ENCODE measurements at regions not wholly inside any gene's neighbourhood (a gene's known extent, or its start where the extent isn't known, plus 50 kb on each side); places are given as distances from the start of the nearest gene placed in this dataset.

DNA sequence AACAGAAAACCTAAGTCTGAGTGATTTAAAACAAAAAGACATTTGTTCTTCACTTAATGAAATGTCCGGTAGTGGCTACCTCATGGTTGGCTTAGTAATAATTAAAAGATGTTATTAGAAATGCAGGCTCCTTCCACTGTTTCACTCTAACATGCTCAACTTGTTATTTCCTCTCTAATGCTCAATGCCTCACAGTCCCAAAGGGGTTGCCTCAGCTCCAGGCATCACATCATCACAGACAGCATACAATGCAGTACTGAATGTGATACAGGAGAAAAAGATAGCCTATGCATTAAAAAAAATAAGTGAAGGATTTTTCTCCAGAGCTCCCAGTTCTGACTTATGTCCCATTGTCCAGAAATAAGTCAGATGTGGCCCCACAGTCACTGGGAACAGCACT lies 1077.0 kb upstream of the TMEM132C start:
- Histone ChIP-seq H2AFZ (ENCODE audit: low read depth, low read length, severe bottlenecking) (no peak overlapping the region), H3K27ac (ENCODE audit: low read depth, low read length) (no peak overlapping the region), H3K4me2 (ENCODE audit: low read depth, low read length, poor library complexity, severe bottlenecking) (no peak overlapping the region), H3F3A (ENCODE audit: insufficient read depth) (no peaks in the 10 kb centered on the region), H3K4me3 (ENCODE audit: insufficient read depth, low read length, poor library complexity, severe bottlenecking) (no peak overlapping the region), H4K20me1 (ENCODE audit: low read depth, low read length) (no peaks in the 10 kb centered on the region), H3K79me2 (ENCODE audit: insufficient read depth, low read length) (no peaks in the 10 kb centered on the region), H3K36me3 (ENCODE audit: low read length) (no peaks in the 10 kb centered on the region), H3K9ac (ENCODE audit: low read length) (no peak overlapping the region), H3K9me3 (ENCODE audit: insufficient read depth, low read length) (0 out of 2 replicates have a peak, but pooled peaks cover 3% of the 10 kb centered on the region), H3K27me3 (ENCODE audit: low read length) (no peaks in the 10 kb centered on the region), H3K9me2 (replicated peaks; ENCODE audit: insufficient read depth, low read length) (0 out of 2 replicates have a peak, but pooled peaks cover 5% of the 10 kb centered on the region)
- TF ChIP-seq, protein P1, sequence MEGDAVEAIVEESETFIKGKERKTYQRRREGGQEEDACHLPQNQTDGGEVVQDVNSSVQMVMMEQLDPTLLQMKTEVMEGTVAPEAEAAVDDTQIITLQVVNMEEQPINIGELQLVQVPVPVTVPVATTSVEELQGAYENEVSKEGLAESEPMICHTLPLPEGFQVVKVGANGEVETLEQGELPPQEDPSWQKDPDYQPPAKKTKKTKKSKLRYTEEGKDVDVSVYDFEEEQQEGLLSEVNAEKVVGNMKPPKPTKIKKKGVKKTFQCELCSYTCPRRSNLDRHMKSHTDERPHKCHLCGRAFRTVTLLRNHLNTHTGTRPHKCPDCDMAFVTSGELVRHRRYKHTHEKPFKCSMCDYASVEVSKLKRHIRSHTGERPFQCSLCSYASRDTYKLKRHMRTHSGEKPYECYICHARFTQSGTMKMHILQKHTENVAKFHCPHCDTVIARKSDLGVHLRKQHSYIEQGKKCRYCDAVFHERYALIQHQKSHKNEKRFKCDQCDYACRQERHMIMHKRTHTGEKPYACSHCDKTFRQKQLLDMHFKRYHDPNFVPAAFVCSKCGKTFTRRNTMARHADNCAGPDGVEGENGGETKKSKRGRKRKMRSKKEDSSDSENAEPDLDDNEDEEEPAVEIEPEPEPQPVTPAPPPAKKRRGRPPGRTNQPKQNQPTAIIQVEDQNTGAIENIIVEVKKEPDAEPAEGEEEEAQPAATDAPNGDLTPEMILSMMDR (IDR thresholded peaks at IDR 0.05; ENCODE audit: insufficient read depth, low read length, poor library complexity, severe bottlenecking) = no peak

DNA sequence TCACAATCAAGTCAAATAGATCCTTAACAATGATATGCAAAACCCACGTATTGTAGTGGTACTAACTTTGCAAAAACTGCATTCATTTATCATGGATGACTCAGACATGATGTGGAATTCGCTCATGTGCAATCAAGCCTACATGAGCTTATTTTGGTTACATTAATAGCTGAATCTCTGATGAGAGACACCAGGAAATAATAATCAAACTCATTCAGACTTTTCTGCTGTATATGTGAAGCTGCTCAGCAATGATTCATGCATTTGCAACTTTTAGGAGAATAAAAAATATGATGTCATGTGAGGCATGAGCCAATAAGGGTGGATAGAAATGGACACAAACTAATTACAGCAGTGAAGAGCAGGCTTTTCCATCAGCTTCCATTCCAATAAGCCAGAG lies 1075.8 kb upstream of the TMEM132C start:
- H3F3A ChIP-seq (ENCODE audit: insufficient read depth) = no peaks in the 10 kb centered on the region
- no peak overlapping the region for H3K27ac ChIP-seq (ENCODE audit: low read depth, low read length)
- no peak overlapping the region for H3K4me3 ChIP-seq (ENCODE audit: insufficient read depth, low read length, poor library complexity, severe bottlenecking)
- no peak overlapping the region for H3K4me2 ChIP-seq (ENCODE audit: low read depth, low read length, poor library complexity, severe bottlenecking)
- H3K27me3 ChIP-seq (ENCODE audit: low read length) = no peaks in the 10 kb centered on the region
- H3K79me2 ChIP-seq (ENCODE audit: insufficient read depth, low read length) = no peaks in the 10 kb centered on the region
- H4K20me1 ChIP-seq (ENCODE audit: low read depth, low read length) = no peaks in the 10 kb centered on the region
- H3K36me3 ChIP-seq (ENCODE audit: low read length) = no peaks in the 10 kb centered on the region
- H3K9me3 ChIP-seq (ENCODE audit: insufficient read depth, low read length) = 0 out of 2 replicates have a peak, but pooled peaks cover 3% of the 10 kb centered on the region
- 0 out of 2 replicates have a peak, but pooled peaks cover 5% of the 10 kb centered on the region for H3K9me2 ChIP-seq (replicated peaks; ENCODE audit: insufficient read depth, low read length)
- TF ChIP-seq, protein P1 (IDR thresholded peaks at IDR 0.05; ENCODE audit: insufficient read depth, low read length, poor library complexity, severe bottlenecking) = no peak
- TF ChIP-seq EZH2phosphoT487 (conservative IDR thresholded peaks at IDR 0.05; ENCODE audit: low read length) = no peak
- no peak overlapping the region for H3K9ac ChIP-seq (ENCODE audit: low read length)
- no peak overlapping the region for H2AFZ ChIP-seq (ENCODE audit: low read depth, low read length, severe bottlenecking)

DNA sequence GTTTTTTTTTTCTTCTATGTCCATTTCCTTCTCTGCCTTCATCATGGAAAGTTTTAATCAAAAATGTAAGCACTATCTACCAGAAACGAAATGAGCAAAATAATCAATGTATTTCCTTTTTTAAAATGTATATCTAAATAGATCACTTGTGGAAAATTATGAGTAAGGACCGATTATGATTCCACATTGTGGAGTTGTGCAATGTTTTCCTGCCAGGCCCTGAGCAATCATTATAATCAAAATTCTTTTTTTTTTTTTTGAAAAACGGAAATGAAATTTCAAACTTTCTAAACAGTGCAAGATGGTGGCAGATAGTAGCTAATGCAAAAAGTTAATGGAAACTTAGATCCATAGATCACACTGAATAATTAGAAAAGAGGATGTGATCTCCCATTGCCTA lies 1074.6 kb upstream of the TMEM132C start:
- Histone ChIP-seq H3K9me3 (ENCODE audit: insufficient read depth, low read length) (0 out of 2 replicates have a peak, but pooled peaks cover 3% of the 10 kb centered on the region), H3K27ac (ENCODE audit: low read depth, low read length) (no peak overlapping the region), H3K27me3 (ENCODE audit: low read length) (no peaks in the 10 kb centered on the region), H3K4me2 (ENCODE audit: low read depth, low read length, poor library complexity, severe bottlenecking) (no peak overlapping the region), H3K79me2 (ENCODE audit: insufficient read depth, low read length) (no peaks in the 10 kb centered on the region), H2AFZ (ENCODE audit: low read depth, low read length, severe bottlenecking) (no peak overlapping the region), H3K36me3 (ENCODE audit: low read length) (no peaks in the 10 kb centered on the region), H3F3A (ENCODE audit: insufficient read depth) (no peaks in the 10 kb centered on the region), H3K4me3 (ENCODE audit: insufficient read depth, low read length, poor library complexity, severe bottlenecking) (no peak overlapping the region), H3K9ac (ENCODE audit: low read length) (no peak overlapping the region), H3K9me2 (replicated peaks; ENCODE audit: insufficient read depth, low read length) (0 out of 2 replicates have a peak, but pooled peaks cover 5% of the 10 kb centered on the region), H4K20me1 (ENCODE audit: low read depth, low read length) (no peaks in the 10 kb centered on the region)
- TF ChIP-seq, protein P1 (IDR thresholded peaks at IDR 0.05; ENCODE audit: insufficient read depth, low read length, poor library complexity, severe bottlenecking) = no peak
- no peak for TF ChIP-seq EZH2phosphoT487 (conservative IDR thresholded peaks at IDR 0.05; ENCODE audit: low read length)
